ENCODE measurements at regions not wholly inside any gene's neighbourhood (a gene's known extent, or its start where the extent isn't known, plus 50 kb on each side); places are given as distances from the start of the nearest gene placed in this dataset.

DNA sequence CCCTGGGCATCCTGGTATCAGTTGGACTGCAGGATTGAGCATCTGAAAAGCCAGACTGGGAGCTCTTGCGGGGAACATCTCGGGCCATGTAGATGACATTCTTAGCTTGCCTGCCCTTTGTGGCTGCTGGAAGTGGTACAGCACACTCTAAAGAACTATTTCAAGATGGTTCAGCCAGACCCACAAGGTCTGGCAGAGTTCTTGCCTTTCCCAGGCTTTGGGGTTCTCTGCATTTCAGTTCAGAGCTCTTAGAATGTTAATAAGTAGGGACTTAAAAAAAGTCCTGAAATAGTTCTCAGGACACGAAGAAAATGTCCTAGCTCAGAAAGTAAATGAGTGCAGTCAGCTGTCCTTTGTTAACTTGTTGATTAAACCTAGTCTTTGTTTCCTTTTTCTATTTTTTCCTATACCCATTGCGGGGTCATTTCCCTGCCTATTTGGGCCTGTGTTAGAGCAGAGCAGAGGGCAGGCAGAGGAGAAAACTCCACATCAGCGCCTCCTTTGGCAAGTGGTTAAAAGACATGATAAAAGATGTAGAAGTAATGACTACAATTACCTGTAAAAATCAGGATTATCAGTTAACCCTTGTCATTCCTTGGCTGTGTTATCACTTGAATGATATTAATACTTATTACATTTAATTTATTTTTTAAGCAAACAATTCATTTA lies 291.5 kb downstream of the ZSWIM6 start:
- TF ChIP-seq, protein P1, sequence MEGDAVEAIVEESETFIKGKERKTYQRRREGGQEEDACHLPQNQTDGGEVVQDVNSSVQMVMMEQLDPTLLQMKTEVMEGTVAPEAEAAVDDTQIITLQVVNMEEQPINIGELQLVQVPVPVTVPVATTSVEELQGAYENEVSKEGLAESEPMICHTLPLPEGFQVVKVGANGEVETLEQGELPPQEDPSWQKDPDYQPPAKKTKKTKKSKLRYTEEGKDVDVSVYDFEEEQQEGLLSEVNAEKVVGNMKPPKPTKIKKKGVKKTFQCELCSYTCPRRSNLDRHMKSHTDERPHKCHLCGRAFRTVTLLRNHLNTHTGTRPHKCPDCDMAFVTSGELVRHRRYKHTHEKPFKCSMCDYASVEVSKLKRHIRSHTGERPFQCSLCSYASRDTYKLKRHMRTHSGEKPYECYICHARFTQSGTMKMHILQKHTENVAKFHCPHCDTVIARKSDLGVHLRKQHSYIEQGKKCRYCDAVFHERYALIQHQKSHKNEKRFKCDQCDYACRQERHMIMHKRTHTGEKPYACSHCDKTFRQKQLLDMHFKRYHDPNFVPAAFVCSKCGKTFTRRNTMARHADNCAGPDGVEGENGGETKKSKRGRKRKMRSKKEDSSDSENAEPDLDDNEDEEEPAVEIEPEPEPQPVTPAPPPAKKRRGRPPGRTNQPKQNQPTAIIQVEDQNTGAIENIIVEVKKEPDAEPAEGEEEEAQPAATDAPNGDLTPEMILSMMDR (IDR thresholded peaks at IDR 0.05; ENCODE audit: borderline replicate concordance, extremely low read depth, low read length, poor library complexity, severe bottlenecking): peak; percentile 18
- TF ChIP-seq EZH2 (IDR thresholded peaks at IDR 0.05; ENCODE audit: borderline replicate concordance, low read depth, low read length, severe bottlenecking): no peak
